ENCODE measurements at regions not wholly inside any gene's neighbourhood (a gene's known extent, or its start where the extent isn't known, plus 50 kb on each side); places are given as distances from the start of the nearest gene placed in this dataset.
"Not testable (repeated sequence)": the region's sequence is repeated elsewhere in the genome, so short reads cannot be mapped to it uniquely, and the experiment has no call there.

- no peak for DNase-seq
Observed at GRCh38 chr15:87672309-87673288, 583.9 kb downstream of the NTRK3 start.

DNA sequence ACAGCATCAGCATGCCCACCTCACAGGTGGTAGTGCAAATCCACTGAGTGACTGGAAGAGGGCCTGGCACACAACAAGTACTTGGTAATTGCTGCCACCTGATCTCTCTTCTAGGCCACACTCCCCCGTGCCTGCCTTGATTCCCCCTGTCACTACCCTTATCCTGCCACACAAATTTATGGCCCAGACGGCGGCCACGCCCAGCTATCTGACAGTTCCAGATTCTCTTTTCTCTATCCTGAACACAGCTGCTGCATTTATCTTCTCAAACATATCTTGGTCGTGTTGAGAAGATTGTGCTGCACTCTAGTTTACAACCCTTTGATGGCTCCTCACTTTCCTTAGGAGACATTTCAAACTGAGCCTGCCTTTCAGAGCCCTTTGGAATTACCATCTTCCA lies 585.2 kb downstream of the NTRK3 start:
- DNase-seq = no peak

DNA sequence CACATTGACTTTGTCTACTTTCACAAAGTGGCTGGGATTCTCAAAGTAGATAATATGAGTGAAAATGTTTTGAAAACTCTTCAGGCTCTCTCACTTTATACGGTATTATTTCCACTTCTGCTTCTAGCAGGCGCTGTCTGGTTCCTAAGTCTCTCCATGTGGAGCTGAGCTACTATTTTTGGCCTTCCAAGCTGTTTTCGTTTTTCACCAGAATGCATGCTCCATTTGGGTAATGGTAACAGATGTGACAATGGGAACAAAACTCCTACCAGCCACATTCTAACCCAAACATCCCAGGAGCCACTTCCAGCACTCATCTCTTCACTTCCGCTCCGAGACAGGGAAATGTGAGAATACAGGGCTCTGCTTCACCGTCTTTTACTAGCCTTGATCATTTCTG lies 586.7 kb downstream of the NTRK3 start:
- no peak for DNase-seq

DNA sequence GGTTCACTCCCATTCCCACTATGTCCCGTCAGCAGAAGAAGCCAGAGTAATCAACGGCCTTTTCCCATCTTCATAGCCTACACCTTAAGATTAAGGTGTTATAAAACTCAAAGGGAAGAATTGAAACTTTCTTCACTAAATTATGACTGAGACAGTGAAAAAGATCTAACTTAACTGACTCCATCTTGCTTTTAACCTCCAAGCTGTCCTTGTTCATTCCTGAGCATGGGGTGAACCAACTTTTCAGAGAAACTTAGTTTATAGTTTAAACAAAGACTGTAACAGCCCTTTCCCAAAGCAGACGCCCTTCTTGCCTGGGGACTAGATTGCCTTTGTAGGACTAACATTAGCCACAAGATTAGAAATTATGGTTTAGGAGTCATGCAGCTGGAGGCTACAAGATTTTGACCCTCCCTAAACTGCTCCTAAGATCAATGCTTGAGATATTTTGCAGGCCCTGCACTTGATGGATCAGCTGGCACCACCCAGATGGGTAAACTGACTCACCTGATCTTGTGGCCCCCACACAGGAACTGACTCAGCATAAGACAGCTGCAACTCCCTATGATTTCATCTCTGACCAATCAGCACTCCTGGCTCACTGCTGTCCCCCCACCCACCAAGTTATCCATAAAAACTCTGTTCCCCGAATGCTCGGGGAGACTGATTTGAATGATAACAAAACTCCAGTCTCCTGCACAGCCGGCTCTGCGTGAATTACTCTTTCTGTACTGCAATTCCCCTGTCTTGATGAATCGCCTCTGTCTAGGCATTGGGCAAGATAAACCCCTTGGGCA lies 587.6 kb downstream of the NTRK3 start:
- DNase-seq = not testable (repeated sequence)

GRCh38 chr15:87667643-87668042 lies 588.9 kb downstream of the NTRK3 start:
- no peak for DNase-seq

GRCh38 chr15:87662575-87662974 lies 594.0 kb downstream of the NTRK3 start:
- no peak for DNase-seq

GRCh38 chr15:87661454-87662355 lies 594.8 kb downstream of the NTRK3 start:
- no peak for DNase-seq

DNA sequence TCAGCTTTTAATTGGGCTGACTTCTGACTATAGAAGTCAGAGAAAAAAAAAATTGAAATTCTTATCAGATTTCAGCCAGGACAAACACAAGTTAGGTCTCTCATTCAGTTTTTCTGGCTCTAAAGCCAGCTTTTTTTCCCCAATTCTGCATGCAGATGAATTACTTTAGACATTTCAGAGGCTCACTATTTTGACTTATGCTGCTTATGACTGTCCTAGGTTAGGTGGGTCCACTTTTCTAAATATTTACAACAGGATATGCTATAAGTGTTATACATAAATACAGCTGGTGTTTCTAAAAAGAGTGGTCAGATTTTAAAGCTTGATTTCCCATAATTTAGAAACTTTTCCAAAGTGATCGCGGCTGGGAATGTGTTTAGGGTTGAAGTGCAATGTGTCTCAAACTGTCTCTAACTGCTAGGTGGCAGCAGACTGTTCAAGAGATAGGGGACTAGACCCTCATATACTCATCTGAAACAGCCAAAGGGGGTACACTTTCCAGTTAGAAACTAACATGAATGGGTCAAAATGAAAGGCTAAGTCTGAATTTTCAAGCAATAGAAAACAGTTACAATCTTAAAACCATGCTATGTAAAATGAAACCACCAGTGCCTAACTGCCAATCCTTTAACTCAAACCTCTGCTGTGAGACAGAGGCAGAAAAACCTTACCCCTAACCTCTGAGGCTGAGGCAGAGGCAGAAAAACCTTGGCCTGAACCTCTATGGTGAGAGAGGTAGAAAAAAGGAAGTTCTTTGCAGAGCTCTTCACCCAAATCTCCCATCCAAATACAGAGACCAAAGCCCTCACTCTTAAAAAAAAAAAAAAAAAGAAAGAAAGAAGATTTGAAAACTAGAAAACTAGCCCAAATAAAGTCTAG lies 596.0 kb downstream of the NTRK3 start:
- no peak for DNase-seq

- DNase-seq = no peak
Observed at GRCh38 chr15:87656372-87656771, 600.2 kb downstream of the NTRK3 start.

DNA sequence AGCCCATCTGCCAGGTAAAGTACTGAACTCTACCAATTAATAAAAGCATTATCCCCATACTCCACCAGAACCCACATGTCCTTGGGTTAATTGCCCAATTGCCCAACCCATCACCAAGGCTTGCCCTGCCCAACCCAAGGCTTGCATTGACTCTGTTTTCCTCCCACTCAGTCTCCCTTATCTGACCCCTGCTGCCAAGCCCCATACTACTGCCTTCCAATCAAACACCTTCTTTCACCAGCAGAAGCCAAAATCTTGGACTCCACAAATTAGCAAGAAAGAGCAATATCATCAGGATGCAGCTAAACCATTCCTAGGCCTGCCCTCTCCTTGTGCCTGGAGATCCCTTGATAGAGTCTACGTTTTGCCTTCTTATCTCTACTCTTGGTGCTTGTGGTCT lies 602.9 kb downstream of the NTRK3 start:
- no peak for DNase-seq

- DNase-seq = no peak
Observed at GRCh38 chr15:87649175-87649574, 607.4 kb downstream of the NTRK3 start.

GRCh38 chr15:87648278-87648677 lies 608.3 kb downstream of the NTRK3 start:
- DNase-seq = no peak

DNA sequence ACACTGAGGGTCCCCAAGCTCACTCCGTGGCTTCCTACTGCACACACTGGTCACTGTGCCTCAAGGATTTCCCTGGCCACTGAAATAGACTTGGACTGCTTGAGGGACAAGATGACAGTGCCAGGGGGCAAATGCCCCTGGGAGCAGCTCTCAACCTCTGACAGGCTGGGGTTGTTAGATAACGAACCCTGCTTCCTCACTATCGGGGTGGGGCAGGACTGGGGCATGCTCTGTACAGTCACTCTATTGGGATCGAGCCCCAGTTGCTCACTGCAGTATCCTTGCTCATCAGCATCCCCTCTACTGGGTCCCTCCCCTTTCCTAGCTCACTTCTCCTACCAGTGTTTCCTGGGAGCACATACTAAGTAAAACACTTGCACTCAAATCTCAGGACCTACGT lies 610.8 kb downstream of the NTRK3 start:
- DNase-seq = no peak

GRCh38 chr15:87642997-87643396 lies 613.5 kb downstream of the NTRK3 start:
- not testable (repeated sequence) for DNase-seq

GRCh38 chr15:87639305-87640011 lies 617.1 kb downstream of the NTRK3 start:
- DNase-seq = no peak

- DNase-seq = no peak
Observed at GRCh38 chr15:87638554-87639083, 617.9 kb downstream of the NTRK3 start.

DNA sequence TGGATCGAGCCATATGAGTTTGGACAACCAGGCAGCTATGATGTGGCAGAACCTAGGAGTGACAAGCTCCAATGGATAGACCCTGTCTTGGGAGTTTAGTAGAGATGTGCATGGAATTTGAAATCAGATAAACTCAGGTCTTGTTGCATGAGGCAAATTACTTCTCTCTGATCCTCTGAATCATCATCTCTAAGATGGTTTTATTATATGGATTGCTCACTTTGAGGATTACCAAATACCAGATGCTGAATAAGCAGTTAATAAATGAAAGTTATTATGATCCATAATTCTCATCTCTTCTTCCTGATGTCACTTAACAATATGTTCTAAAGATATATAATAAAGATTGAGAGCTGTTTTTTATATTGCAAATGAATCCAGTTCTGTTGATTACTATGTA lies 622.2 kb downstream of the NTRK3 start:
- DNase-seq = no peak

DNA sequence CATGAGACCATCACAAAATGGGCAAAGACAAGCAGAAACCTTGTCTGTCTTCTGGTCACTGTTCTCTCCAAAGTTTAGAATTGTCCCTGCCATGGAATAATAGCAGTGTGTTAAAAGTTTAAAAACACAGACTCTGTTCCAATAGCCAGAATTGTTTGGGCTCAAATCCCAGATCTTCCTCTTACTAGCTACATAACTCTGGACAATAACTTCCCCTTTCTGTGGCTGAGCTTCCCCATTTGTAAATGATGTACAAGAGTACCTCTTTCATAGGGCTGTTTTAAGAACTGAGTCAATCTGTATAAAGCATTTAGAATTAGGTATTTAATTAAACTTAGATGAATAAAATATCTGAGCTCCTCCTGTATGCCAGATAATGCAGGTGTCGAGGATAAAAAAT lies 623.0 kb downstream of the NTRK3 start:
- no peak for DNase-seq

- DNase-seq = no peak
Observed at GRCh38 chr15:87632364-87632763, 624.2 kb downstream of the NTRK3 start.

- no peak for DNase-seq
Observed at GRCh38 chr15:87631775-87632174, 624.8 kb downstream of the NTRK3 start.

DNA sequence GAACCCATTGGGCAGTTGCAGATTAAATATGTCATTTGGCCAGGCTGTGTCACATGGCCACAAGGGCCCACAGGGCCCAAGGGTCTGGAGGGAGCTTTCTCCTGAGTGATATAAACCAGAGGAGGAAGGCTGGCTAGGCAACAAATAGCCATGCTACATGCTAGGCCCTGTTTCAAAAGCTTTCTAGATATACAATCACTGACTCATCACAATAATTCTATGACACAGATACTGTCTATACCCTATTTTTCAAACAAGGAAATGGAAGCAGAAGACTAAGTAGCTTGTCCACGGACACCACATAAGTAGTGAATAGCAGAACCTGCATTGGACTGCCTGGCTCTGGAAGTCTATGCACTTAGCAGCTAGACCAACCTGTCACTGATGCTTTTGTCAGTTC lies 625.4 kb downstream of the NTRK3 start:
- DNase-seq = no peak

Data from stimulated activated naive CD4-positive, alpha-beta T cell (primary cell).